ENCODE measurements at regions not wholly inside any gene's neighbourhood (a gene's known extent, or its start where the extent isn't known, plus 50 kb on each side); places are given as distances from the start of the nearest gene placed in this dataset.
"Not testable (repeated sequence)": the region's sequence is repeated elsewhere in the genome, so short reads cannot be mapped to it uniquely, and the experiment has no call there.

DNA sequence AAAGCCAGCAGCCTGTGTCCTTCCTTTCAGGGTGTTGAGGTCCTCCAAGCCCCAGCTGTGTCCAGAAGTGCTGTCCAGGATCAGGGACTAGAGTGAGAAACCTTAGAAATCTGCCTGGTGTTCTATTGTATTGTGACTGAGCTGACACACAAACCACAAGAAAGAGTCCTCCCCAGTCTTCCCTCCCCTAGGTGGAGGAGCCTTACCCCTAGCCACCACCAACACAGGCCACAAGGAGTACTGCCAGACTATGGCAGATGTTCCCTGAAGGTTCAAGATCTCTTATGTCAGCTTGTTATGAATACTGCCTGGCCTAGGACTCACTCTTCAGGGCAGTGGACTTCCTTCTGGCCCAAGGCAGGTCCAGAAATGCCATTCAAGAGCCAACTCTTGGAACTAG lies 514.1 kb upstream of the PITX2 start:
- no peaks in the 10 kb centered on the region for H3K36me3 ChIP-seq
- TF ChIP-seq, protein P1, sequence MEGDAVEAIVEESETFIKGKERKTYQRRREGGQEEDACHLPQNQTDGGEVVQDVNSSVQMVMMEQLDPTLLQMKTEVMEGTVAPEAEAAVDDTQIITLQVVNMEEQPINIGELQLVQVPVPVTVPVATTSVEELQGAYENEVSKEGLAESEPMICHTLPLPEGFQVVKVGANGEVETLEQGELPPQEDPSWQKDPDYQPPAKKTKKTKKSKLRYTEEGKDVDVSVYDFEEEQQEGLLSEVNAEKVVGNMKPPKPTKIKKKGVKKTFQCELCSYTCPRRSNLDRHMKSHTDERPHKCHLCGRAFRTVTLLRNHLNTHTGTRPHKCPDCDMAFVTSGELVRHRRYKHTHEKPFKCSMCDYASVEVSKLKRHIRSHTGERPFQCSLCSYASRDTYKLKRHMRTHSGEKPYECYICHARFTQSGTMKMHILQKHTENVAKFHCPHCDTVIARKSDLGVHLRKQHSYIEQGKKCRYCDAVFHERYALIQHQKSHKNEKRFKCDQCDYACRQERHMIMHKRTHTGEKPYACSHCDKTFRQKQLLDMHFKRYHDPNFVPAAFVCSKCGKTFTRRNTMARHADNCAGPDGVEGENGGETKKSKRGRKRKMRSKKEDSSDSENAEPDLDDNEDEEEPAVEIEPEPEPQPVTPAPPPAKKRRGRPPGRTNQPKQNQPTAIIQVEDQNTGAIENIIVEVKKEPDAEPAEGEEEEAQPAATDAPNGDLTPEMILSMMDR (IDR thresholded peaks at IDR 0.05), result no peak
- ATAC-seq, result no peak

GRCh38 chr4:111143510-111143909 lies 520.6 kb upstream of the PITX2 start:
- DNase-seq (no peak), FAIRE-seq (no peak), ATAC-seq (no peak)
- no peaks in the 10 kb centered on the region for H3K36me3 ChIP-seq
- no peak overlapping the region for H3K4me3 ChIP-seq
- H3K27ac ChIP-seq, result no peak overlapping the region
- TF ChIP-seq, protein P1 (IDR thresholded peaks at IDR 0.05), result no peak
- H3K27me3 ChIP-seq, result no peaks in the 10 kb centered on the region
- intact Hi-C loops (cut with DNase I), result no loop called here
- no peaks in the 10 kb centered on the region for H3K9me3 ChIP-seq
- H3K4me1 ChIP-seq, result no peaks in the 10 kb centered on the region

More for the DNA sequence above, 514.1 kb upstream of the PITX2 start:
- DNase-seq (no peak), FAIRE-seq (no peak)
- intact Hi-C loops (cut with DNase I), result no loop called here
- Histone ChIP-seq H3K27me3 (no peaks in the 10 kb centered on the region), H3K4me3 (no peak overlapping the region), H3K27ac (no peak overlapping the region), H3K4me1 (no peaks in the 10 kb centered on the region), H3K9me3 (no peaks in the 10 kb centered on the region)

DNA sequence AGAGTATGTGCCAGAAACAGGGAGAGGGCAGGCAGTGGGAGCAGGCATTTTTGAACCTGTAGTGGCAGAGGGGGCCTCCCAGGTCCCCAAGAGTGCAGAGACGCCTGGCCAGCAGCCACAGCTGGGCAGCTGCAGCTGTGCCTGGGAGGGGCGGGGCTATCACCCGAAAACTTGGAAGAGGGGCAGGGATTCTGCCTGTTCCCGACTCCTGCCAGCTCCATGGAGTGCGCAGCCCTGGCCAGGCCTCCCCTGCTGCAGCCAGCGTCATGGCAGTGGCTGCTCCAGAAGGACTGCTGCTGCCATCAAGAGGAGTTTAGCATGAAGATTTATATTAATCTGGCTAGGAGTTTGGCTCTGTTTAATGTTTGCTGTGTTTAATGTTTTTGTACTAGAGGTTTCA lies 532.1 kb upstream of the PITX2 start:
- WGBS, 2 donors, result 45 to 64% methylated on average over 6 of the region's 6 CpGs
- ATAC-seq, result no peak
- Histone ChIP-seq H3K4me3 (no peak overlapping the region), H3K36me3 (no peaks in the 10 kb centered on the region), H3K4me1 (no peaks in the 10 kb centered on the region), H3K27ac (no peak overlapping the region), H3K27me3 (no peaks in the 10 kb centered on the region), H3K9me3 (no peaks in the 10 kb centered on the region)
- FAIRE-seq, result no peak
- intact Hi-C loops (cut with DNase I), result no loop called here
- TF ChIP-seq, protein P1 (IDR thresholded peaks at IDR 0.05), result no peak
- peak in 1 of 6 donors; percentile 30 for DNase-seq

DNA sequence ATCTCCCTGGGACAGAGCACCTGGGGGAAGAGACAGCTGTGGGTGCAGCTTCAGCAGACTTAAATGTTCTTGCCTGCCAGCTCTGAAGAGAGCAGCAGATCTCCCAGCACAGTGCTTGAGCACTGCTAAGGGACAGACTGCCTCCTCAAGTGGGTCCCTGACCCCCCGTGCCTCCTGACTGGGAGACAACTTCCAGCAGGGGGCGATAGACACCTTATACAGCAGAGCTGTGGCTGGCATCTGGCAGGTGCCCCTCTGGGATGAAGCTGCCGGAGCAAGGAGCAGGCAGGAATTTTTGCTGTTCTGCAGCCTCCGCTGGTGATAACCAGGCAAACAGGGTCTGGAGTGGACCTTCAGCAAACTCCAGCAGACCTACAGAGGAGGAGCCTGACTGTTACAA lies 541.7 kb upstream of the PITX2 start:
- H3K36me3 ChIP-seq; H3K4me1 ChIP-seq; H3K4me3 ChIP-seq; H3K27ac ChIP-seq; ATAC-seq; FAIRE-seq; H3K9me3 ChIP-seq; H3K27me3 ChIP-seq; intact Hi-C loops (cut with DNase I): not testable (repeated sequence)
- 49 to 55% methylated on average over 4 of the region's 4 CpGs for WGBS, 2 donors
- DNase-seq, result peak in 1 of 6 donors; percentile 31

- Histone ChIP-seq H3K27me3 (no peaks in the 10 kb centered on the region), H3K4me3 (no peak overlapping the region), H3K9me3 (no peaks in the 10 kb centered on the region), H3K4me1 (no peaks in the 10 kb centered on the region), H3K36me3 (no peaks in the 10 kb centered on the region), H3K27ac (no peak overlapping the region)
- TF ChIP-seq, protein P1 (IDR thresholded peaks at IDR 0.05), result no peak
- intact Hi-C loops (cut with DNase I), result no loop called here
- ATAC-seq (no peak), FAIRE-seq (no peak), DNase-seq (no peak)
Observed at GRCh38 chr4:111174331-111174730, 551.5 kb upstream of the PITX2 start.

DNA sequence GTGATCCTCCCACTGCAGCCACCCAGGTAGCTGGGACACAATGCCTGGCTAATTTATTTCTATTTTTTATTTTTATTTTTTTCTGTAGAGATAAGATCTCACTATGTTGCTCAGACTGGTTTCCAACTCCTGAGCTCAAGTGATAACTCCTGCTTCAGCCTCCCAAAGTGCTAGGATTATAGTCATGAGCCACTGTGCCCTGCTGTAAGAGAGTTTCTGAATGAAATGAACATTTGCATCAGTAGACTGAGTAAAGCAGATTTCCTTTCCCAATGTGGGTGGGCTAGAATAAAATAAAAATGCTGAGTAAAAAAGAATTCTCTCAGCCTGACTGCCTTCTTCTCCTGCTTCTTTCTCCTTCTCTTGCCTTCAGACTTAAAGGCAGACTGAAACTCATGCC lies 555.4 kb upstream of the PITX2 start:
- DNase-seq (no peak), ATAC-seq (no peak)
- intact Hi-C loops (cut with DNase I), result no loop called here

More for the DNA sequence above, 555.4 kb upstream of the PITX2 start:
- Histone ChIP-seq H3K36me3 (no peaks in the 10 kb centered on the region), H3K9me3 (no peaks in the 10 kb centered on the region), H3K4me3 (no peak overlapping the region), H3K27ac (no peak overlapping the region), H3K4me1 (no peaks in the 10 kb centered on the region), H3K27me3 (no peaks in the 10 kb centered on the region)
- TF ChIP-seq, protein P1 (IDR thresholded peaks at IDR 0.05), result no peak
- FAIRE-seq, result no peak
